ENCODE measurements at regions not wholly inside any gene's neighbourhood (a gene's known extent, or its start where the extent isn't known, plus 50 kb on each side); places are given as distances from the start of the nearest gene placed in this dataset.

GRCh38 chr13:87906411-87906810 is 235.2 kb downstream of the SLITRK5 start:
- TF ChIP-seq, protein P1, sequence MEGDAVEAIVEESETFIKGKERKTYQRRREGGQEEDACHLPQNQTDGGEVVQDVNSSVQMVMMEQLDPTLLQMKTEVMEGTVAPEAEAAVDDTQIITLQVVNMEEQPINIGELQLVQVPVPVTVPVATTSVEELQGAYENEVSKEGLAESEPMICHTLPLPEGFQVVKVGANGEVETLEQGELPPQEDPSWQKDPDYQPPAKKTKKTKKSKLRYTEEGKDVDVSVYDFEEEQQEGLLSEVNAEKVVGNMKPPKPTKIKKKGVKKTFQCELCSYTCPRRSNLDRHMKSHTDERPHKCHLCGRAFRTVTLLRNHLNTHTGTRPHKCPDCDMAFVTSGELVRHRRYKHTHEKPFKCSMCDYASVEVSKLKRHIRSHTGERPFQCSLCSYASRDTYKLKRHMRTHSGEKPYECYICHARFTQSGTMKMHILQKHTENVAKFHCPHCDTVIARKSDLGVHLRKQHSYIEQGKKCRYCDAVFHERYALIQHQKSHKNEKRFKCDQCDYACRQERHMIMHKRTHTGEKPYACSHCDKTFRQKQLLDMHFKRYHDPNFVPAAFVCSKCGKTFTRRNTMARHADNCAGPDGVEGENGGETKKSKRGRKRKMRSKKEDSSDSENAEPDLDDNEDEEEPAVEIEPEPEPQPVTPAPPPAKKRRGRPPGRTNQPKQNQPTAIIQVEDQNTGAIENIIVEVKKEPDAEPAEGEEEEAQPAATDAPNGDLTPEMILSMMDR (IDR thresholded peaks at IDR 0.05; ENCODE audit: poor library complexity) = no peak
- no peak for TF ChIP-seq EZH2phosphoT487 (IDR thresholded peaks at IDR 0.05; ENCODE audit: low read depth, severe bottlenecking, unreplicated experiment)
- TF ChIP-seq EZH2 (IDR thresholded peaks at IDR 0.05; ENCODE audit: borderline replicate concordance) = no peak
